Stimulated activated CD4-positive, alpha-beta T cell treated with anti-CD3 and anti-CD28 coated beads, Interleukin-15, amount 100 ng/mL, for 24 hours (primary cell): ENCODE measurements at regions not wholly inside any gene's neighbourhood (a gene's known extent, or its start where the extent isn't known, plus 50 kb on each side); places are given as distances from the start of the nearest gene placed in this dataset.

Experiments used
- DNase-seq: peaks from one replicate; pipeline ENCODE4 v3.0.0-alpha.2; 2020

DNA sequence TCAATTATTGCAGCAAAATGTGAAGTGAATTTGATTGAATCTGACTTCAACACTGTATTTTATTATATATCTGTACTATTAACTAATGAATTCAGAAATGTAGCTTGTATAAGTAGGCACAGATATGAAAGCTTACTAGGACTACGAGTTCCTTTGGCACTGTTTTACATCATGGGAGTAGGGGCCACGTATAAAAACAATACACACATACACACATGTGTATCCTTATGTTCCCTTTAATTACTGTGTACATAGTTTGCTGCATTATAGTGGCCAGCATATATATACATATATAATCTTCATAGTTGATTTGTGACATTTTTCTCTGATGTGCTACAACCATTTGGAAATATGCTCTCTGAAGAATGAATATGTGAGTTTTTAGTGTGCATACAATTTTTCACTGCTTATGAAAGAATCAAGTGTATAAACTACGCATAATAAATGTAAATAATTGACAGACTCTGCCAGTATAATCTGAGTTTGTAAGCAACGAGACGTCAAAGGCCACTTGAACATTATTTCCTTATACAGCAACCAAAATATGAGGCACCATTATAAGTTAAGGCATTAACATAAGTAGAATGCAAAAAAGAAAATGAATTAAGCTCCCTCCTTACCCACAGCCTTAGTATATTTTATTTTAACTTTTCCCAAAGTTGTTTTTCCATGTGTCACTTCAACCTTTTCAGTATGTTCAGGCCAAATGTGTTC, 98.1 kb upstream of the GALNT5 start:
- no peak for DNase-seq

DNA sequence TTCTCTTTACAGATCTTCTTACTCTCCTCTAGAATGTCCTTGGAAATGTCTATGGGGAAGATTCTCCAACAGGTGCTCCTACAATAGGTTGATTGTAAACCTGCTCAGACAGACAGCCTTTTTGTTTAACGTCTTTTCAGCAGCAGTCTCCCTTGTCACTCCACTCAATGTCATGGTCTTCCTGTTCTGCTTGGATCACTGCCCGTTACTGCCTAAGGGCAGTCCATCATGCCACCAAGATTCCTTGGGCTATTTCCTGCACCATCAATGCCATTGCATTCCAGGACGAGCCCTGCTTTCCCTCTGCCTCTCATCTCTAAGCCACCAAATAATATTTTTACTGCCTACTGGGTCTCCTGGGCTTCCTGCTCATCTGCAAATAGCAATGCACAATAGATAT, 97.4 kb upstream of the GALNT5 start:
- no peak for DNase-seq

DNA sequence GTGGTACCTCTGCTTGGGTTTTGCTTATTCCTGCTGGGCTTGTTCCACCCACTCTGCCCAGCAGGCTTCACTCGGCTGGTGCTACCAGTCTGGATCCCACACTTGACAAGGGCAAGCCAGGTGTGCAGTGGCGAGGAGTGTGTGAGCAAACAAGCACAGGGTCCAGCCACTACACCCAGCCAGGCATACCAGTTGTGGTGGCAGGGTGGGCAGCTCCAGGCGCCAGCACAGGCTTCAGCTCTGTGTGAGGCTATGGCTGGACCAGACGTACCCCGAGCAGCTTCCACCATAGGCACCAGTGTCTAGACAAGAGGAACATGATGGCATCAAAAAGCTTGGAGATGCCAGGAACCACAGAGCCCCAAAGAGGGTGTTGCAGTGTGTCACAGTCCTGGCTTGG, 93.1 kb upstream of the GALNT5 start:
- no peak for DNase-seq

DNA sequence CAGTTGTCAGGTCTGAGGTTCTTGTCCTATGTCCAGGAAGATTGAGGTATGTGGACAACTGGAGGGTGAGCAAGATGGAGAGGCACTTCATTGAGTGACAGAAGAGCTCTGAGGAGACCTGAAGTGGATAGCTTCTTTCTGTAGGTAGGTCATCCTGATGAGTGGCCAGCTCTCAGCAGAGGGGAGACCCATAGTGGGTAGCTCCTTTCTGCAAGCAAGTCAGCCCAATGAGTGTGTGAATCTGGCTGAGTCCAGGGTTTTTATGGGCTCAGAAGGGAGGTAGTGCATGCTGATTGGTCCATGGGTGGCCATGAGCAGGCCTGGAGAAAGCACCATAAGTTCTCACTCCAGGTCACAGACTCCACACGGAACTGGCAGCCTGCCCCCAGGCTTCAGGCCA, 92.6 kb upstream of the GALNT5 start:
- no peak for DNase-seq

DNA sequence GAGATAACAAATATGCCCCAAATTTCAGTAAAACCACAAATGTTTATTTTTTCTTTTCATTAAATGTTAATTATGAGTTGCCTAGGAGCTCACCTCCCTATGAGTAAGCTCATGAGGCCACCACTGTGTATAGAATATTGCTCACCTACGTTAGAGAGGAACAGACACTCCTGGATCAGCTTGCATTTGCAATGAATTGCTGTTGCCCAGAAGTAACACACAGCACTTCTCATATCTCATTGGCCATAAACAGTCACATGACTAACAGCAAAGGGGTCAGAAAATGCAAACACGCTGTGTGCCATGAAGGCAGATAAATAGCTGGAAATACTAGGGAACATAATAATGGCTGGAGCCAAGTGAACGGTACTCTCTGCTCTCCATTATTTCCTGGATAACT, 89.0 kb upstream of the GALNT5 start:
- DNase-seq: no peak

DNA sequence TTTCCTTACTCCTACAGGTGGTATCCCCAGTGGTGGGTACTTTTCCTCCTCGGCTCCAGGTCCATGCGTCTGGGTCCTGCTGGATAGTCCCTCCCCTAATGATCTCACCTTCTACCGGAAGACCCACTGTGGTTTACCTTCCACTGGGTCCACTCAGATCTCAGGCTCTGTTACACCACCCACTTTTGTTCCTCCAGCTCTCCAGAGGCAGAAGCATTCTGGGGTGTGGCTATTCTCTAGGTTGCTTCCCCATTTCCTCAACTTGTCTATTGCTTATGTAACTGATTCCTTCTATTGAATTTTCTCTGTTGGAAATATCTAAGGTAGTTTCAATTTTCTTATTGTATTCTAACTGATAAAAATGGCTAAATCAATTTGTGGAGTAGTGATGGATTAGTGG, 87.6 kb upstream of the GALNT5 start:
- no peak for DNase-seq

DNA sequence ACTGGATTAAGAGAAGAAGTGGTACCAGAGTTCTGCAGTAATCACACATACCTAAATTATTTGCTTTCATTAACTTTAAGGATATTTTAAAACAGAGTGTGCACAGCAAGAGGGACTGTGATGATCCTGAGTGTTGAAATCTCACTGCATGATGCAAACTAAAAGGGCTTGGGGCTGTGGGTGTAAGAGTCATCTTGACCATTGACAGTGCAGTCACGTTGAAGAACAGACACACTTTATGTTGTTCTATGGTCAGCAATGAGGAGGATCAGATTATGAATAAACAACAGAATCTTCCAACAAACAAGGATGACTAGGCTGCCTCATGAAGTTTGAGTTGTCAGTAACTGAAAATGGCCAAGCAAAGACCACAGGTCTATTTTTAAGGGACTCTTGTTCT, 87.2 kb upstream of the GALNT5 start:
- DNase-seq: no peak

DNA sequence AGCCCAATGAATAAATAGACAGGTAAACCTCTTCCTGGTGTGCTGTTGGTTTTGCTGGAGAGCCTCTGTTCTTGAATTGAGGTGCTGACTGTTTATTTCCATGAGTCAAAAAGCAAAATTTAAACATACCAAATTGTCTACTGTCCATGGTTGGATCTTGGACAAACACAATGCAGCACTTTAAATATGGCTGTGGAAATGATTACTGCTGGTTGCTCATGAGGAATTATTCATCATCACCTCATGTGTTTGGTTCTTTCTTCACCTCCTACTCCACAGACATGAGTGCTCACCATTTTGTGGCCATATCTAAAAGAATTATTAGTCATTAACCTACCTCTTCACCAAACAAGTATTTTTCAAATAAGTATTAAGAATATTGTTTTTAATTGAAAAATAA, 85.3 kb upstream of the GALNT5 start:
- no peak for DNase-seq

DNA sequence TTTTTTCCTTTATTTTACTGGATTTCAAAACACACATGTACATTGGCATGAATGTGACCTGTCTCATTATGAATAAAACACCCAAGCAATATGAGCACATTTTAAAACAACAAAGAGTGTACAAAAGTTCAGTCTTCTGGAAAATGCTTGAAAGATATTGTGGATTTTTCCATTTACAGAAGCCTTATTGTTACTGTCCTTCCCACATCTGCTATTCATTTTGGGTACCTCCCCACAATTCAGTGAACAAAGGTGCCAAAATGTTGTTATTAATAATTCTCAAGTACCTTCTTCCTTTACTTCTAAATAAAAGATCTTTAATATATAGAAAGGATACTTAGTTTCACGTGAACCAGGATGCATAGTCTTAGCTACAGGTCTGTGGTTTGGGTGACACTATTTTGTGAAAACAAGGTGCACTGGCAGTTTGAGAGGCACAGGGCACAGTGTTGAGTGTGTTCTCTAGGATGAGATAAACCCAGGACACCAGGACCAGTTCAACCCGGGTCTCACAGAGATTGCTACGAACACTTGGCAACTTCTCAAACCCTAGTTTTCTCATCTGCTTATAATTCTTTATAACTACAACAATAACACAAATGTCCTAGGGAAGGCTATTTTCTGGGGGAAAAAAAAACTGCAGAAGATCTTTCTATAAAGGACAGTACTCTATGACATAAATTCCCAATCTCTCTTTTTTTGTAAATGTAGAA, 84.5 kb upstream of the GALNT5 start:
- no peak for DNase-seq

DNA sequence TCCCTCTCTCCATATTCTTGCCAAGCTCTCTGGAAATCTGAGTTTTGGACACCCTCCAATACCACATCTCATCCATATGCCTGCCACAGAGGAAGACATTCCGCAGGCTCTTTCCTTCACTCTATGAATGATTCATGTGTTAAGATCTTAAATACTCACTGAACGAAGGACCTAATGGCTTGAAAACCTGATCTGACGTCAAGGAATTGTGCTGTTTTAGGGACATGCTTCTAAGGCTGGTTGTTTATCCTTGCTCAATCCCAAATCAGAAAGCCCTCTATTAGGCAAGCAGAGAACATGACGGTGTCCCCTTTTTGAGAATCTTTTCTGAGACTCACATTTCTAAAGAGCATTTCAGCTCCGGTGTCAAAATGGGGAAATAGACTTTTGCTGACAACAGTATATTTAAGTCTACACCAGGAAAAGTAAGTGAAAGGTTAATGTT, 83.7 kb upstream of the GALNT5 start:
- no peak for DNase-seq

DNA sequence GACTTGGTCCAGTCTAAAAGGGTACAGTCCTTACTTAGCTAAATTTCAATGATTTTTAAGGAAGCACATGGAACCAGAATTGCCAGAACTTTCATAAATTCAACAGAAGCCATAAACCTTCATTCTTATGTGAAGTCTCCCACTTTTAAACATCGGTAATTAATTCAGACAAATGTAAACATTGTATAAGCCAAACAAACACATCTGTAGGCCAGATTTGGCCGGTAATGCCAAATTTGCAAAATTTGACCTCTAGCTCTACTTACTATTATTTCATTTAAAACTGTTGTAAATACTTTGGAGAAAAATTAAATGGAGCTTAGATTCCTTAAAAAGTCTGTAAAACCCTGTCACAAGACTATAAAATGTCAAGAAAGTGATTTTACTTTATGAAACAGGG, 83.2 kb upstream of the GALNT5 start:
- DNase-seq: no peak

DNA sequence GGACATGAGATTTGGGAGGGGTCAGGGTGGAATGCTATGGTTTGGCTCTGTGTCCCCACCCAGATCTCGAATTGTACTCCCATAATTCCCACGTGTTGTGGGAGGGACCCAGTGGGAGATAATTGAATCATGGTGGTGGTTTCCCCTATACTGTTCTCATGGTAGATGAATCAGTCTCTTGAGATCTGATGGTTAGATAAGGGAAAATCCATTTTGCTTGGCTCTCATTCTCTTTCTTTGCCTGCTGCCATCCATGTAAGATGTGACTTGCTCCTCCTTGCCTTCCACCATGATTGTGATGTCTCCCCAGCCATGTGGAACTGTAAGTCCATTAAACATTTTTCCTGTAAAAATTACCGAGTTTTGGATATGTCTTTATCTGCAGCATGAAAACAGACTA, 80.9 kb upstream of the GALNT5 start:
- DNase-seq: no peak

DNA sequence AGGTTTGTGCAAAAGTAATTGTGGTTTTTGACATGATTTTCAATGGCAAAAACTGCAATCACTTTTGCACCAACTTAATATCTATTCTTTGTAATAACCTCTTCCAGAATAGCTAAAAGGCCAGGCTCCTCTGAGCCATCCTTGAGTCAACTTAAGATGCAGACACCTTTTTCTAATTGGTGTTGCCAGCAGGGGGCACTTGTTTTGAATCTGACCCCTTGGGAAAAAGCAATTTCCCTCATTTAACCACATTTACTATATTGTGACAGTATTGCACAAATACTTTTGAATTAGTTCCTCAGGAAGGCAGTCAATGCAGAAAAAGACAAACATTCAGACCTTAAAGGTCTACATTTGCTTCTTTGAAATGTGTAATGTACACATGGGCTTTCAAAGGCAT, 78.6 kb upstream of the GALNT5 start:
- DNase-seq: peak; percentile 7

DNA sequence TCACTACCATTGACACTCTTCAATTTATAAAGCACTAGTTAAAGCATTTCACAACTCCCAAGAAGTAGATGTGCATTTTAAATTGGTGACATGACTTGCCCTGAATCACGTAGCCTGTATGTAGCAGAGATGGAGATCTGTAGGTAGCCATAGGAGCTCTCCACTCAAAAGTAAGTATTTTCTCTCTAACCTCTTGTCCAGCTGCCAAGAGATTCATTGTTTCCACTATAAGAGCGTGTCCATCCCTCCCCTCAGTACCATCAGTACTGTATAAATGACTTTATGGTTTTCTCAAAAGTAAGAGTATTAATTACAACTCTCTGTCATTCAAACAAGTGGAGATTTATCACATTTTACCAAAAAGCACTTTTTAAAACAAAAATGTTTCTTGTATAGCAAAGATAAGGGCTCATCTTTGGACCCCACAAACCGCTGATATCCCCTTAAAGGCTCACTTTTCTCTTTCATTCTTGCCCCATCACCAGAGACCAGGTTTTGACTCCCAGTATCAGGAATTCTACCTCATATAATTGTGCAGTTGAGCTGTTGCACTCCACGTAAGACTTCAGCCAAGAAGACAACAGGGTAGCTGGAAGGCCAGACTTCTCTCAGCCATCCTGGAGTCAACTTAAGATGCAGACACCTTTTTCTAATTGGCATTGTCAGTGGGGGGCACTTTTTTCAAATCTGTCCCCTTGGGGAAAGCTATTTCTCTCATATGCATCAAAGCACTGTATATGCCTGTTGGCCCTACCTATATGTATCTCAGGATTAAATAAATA, 78.0 kb upstream of the GALNT5 start:
- no peak for DNase-seq

DNA sequence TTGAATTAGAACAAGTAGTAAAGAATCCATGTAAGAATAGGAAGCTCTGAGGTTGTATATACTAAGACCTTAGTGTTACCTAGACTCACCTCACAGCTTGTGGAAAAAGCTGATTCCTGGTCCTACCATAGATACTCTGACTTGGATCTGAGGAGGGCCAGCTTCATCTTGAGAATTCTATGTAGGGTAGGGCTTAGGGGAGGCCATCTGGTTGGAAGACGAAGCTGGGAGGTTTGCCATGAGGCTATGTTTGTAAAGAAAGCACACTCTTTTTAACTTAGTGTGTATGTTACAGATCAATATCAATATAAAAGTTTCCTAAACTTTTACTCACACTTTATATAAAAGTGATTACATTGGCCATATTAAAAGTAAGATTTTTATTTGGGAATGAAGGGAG, 77.1 kb upstream of the GALNT5 start:
- no peak for DNase-seq

DNA sequence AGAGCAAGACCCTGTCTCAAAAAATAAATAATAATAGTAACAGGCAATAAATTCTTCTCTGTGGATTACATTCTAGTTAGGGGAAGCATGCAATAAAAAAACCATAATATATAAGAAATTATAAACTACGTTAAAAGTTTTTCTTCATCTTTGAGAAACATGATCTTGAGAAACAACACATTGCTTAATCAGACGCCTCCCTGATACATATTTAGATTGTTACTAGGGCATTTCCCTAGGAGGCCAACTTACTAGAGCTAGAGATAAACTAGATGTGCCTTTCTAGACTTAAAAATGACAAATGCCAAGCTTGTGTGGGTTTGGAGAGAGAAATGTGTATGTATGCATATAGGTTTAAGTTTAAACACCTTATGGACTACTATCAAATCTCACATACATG, 76.3 kb upstream of the GALNT5 start:
- DNase-seq: no peak

DNA sequence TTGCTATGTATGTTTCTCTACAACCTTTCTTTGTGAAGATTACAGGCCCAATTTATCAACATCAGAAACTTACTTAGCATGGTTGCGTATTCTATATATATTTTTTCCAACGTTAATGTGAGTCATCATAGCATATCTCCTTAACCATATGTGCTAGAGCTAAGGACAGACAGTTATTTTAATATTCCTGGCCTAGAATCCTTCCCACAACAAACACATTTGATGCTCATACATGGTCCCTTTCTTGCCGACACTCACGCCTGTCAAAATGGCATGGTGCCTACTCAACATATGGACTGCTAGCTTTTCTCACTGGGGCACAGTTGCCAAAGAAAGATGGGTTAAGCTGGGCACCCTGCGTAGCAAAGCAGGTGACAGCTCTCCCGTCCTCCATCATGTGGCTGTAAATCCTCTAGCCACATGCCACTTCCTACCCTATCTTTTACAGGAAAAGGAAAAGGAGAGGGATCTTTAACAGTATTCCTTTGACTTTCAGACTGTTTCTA, 75.2 kb upstream of the GALNT5 start:
- DNase-seq: no peak

DNA sequence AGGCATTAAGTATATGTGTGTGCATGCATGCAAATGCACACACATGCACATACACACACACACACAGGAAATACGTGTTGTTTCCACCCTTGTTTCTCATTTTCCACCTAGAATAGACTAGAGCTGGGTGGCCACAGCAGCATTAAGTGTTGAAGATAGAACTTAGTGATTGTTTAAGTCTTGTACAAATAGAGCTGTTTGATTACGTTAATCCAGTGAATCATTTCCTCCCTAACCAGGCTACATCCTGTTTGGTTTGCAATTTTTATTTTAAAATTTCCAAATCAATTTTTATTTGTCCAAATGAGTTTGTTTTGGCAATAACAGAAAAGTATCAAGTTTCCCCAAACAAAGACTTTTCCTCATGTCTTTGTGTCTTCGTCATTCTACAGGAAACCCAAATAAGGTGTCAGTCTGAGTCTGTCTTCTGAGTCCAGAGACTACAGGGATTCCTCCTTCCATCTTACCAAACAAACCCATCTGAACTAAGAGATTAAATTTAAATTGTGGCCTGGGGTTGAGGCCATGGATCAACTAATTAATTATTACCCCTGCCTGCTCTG, 74.6 kb upstream of the GALNT5 start:
- no peak for DNase-seq

DNA sequence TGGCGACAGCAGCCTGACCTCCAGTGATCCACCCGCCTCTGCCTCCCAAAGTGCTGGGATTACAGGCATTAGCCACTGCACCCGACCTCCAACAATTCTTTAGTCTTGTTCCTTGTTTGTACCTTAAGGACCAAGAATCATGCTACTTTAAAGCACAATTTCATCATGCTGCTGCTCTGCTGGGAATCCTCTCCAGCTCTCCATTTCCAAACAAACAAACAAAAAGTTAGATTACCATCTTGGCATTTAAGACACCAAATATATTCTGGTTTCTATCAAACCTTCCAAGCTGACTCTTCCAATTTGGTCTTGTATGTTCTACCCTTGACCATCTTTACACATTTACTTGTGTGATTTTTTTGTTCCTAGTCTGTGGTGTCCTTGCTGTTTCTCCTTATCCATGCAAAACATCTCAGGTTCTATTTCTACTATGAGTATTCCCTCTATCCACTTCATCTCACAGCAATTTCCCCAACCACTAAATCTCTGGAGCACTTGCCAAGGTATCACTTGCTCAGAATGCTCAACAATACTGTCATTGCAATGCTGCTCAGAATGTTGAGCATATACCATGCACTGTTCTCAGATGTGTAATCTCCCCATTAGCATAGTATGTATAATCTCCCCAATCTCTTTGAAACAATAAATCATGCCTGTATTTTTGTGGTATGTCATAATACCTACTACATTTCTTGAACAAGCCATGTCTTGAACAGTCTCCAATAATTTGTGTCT, 73.2 kb upstream of the GALNT5 start:
- no peak for DNase-seq

DNA sequence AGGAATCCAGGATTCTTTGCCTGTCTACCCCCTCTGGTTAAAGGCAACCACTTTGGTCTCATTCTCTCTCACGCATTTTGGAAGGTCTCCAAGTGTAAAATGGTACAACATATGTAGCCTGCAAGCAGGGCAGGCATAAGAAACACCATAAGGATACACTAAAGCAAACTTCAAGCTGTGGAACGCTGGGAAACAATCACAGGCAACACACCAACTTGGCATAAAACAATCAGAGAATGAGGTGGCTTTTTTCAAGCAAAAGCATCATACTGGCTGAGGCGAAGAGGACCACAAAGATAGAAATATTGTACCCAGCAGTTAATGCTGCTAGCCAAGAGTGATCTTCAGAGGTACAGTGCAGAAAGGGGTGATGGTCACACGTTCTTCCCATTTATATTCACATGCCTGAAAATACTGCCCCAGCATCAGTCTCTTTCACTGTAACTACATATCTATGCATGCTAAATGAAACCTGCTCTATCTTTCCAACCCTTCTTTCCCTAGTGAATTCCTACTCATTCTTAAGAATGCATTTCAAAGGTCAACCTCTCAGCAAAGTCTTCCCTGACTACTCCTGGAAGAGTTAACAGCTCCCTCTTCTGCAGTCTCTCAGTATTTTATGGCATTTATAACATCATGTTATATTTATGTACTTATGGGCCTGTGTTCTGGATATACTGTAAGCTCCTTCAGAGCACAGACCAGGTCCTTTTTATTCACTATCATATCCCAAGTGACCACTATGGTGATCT, 71.9 kb upstream of the GALNT5 start:
- DNase-seq: no peak

DNA sequence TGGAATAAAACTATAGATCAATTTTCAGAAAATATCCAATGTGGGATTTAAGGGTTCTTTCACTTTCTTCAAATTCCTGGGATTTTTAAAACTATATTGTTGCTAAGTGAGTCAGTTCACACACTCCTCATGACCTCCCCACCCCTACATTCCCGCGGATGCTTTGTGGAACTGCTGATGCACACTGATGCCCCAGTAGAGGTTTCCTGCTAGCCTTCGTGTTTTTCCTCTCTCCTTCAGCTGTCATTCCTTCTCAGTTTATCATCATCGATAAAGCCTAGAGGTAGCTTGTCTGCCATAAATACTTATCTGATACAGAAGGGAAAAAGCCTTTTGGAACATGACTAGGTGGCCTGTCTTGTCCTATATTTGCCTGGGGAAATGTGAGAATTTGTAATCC, 67.4 kb upstream of the GALNT5 start:
- DNase-seq: no peak

DNA sequence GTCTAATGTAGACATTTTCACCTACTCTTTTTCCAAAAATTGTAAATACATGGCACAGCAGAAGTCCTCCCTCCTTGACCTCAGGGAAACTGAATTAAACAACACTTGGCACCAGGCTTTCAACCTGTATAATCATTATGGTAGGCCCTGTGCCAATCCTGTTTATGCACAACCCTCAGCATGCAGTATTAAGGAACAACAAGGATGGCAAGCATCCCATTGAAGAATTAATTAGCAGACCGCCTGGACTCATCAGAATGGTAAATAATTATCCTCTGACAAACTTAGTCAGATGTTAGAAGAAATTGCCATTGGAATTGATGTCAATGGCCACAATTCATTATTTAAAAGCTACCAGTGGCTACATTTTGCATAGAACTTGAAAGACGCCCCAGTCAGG, 66.3 kb upstream of the GALNT5 start:
- no peak for DNase-seq
